IMR-90 (cell line): ENCODE measurements at regions not wholly inside any gene's neighbourhood (a gene's known extent, or its start where the extent isn't known, plus 50 kb on each side); places are given as distances from the start of the nearest gene placed in this dataset.

ENCODE experiments used
- ATAC-seq: fragments of 200-7000 bp; cut with Tn5 transposase; 2 replicates; pipeline ENCODE4 v1.9.1; 2020; ENCODE audit warnings: low read depth, mild to moderate bottlenecking, moderate library complexity
- BruUV-seq: library from RNA; stranded (reverse); fragments of 400-500 nt; replicated peaks from 2 replicates; lab custom pipeline; 2021; lab: Mats Ljungman, UMichigan
- CTCF ChIA-PET: fragments of 300-600 bp; formaldehyde crosslinking; extraction: SDS; loops from one replicate; lab custom pipeline; 2021; ENCODE audit warnings: antibody characterized with exemption; lab: Yijun Ruan, JAX
- POLR2A ChIA-PET: fragments of 300-600 bp; sonication (Branson Sonifier 250); formaldehyde crosslinking; loops from one replicate; lab custom pipeline; 2022; ENCODE audit warnings: antibody characterized with exemption; ENCODE audit not compliant: unreplicated experiment; lab: Charles Lee
- DNase-seq: peaks from one replicate; pipeline ENCODE4 v3.0.0; 2013
- H2AFZ ChIP-seq: replicated peaks from 2 replicates; pipeline ENCODE3; 2013; ENCODE audit warnings: low read length, mild to moderate bottlenecking; ENCODE audit not compliant: poor library complexity
- H2AK5ac ChIP-seq: 2 replicates; pipeline ENCODE4 v1.6.1; 2013; ENCODE audit warnings: low read depth, low read length, inconsistent platforms
- H2AK9ac ChIP-seq: replicated peaks from 2 replicates; pipeline ENCODE3; 2013; ENCODE audit warnings: mild to moderate bottlenecking, low read depth, low read length, moderate library complexity; ENCODE audit not compliant: poor library complexity
- H2BK120ac ChIP-seq: 2 replicates; pipeline ENCODE4 v1.6.1; 2013; ENCODE audit warnings: low read depth, low read length, inconsistent platforms
- H2BK15ac ChIP-seq: 3 replicates; pipeline ENCODE4 v1.6.1; 2013; ENCODE audit warnings: low read depth, low read length, inconsistent platforms
- H2BK20ac ChIP-seq: 2 replicates; pipeline ENCODE4 v1.6.1; 2013; ENCODE audit warnings: low read depth, mild to moderate bottlenecking, inconsistent platforms, low read length, moderate library complexity
- H2BK5ac ChIP-seq: 2 replicates; pipeline ENCODE4 v1.6.1; 2013; ENCODE audit warnings: mild to moderate bottlenecking, low read depth, low read length, inconsistent platforms; ENCODE audit not compliant: poor library complexity, severe bottlenecking
- H3K14ac ChIP-seq: replicated peaks from 2 replicates; pipeline ENCODE4 v1.6.1; 2013; ENCODE audit warnings: low read depth, low read length, inconsistent platforms
- H3K18ac ChIP-seq: 2 replicates; pipeline ENCODE4 v1.6.1; 2013; ENCODE audit warnings: low read depth, low read length, control low read depth
- H3K23ac ChIP-seq: 2 replicates; pipeline ENCODE4 v1.6.1; 2013; ENCODE audit warnings: low read depth, low read length, inconsistent platforms
- H3K27ac ChIP-seq: 2 replicates; pipeline ENCODE4 v1.5.1; 2013; ENCODE audit warnings: mild to moderate bottlenecking, control low read depth, low read length; ENCODE audit not compliant: insufficient read depth
- H3K27me3 ChIP-seq: 2 replicates; pipeline ENCODE4 v1.6.1; 2013; ENCODE audit warnings: low read length; ENCODE audit not compliant: control insufficient read depth, insufficient read depth
- H3K36me3 ChIP-seq: 2 replicates; pipeline ENCODE4 v1.6.1; 2013; ENCODE audit warnings: low read length, mixed read lengths; ENCODE audit not compliant: control insufficient read depth, insufficient read depth
- H3K4ac ChIP-seq: 2 replicates; pipeline ENCODE4 v1.6.1; 2013; ENCODE audit warnings: low read depth, low read length, inconsistent platforms
- H3K4me1 ChIP-seq: 2 replicates; pipeline ENCODE4 v1.6.1; 2013; ENCODE audit warnings: low read length, mixed read lengths; ENCODE audit not compliant: control insufficient read depth, insufficient read depth
- H3K4me2 ChIP-seq: 2 replicates; pipeline ENCODE4 v1.6.1; 2013; ENCODE audit warnings: low read depth, mild to moderate bottlenecking, control low read depth, low read length, moderate library complexity
- H3K4me3 ChIP-seq: 2 replicates; pipeline ENCODE4 v1.5.1; 2013; ENCODE audit warnings: low read depth, mild to moderate bottlenecking, control low read depth, low read length, moderate library complexity; ENCODE audit not compliant: insufficient read depth
- H3K56ac ChIP-seq: 2 replicates; pipeline ENCODE4 v1.6.1; 2013; ENCODE audit warnings: low read length, inconsistent platforms; ENCODE audit not compliant: insufficient read depth; ENCODE audit errors: extremely low read depth
- H3K79me1 ChIP-seq, 2 experiments: 2 replicates each; pipeline ENCODE4 v1.6.1; 2013; ENCODE audit warnings: low read length in 2 of 2, inconsistent platforms in 1 of 2, low read depth in 1 of 2
- H3K9ac ChIP-seq: 2 replicates; pipeline ENCODE4 v1.6.1; 2013; ENCODE audit warnings: low read depth, low read length, control low read depth
- H3K9me1 ChIP-seq: 2 replicates; pipeline ENCODE4 v1.6.1; 2013; ENCODE audit warnings: low read length, inconsistent platforms; ENCODE audit not compliant: insufficient read depth
- H3K9me3 ChIP-seq: 2 replicates; pipeline ENCODE4 v1.6.1; 2013; ENCODE audit warnings: low read length; ENCODE audit not compliant: control insufficient read depth, insufficient read depth
- H4K20me1 ChIP-seq: 2 replicates; pipeline ENCODE4 v1.6.1; 2013; ENCODE audit warnings: low read length, inconsistent platforms; ENCODE audit not compliant: insufficient read depth
- H4K5ac ChIP-seq: 2 replicates; pipeline ENCODE4 v1.6.1; 2013; ENCODE audit warnings: mild to moderate bottlenecking, low read depth, low read length, control low read depth
- H4K8ac ChIP-seq, 2 experiments: 2 replicates each; pipeline ENCODE4 v1.6.1; 2013; ENCODE audit warnings: low read depth in 2 of 2, low read length in 2 of 2, control low read depth in 1 of 2, inconsistent platforms in 1 of 2
- H4K91ac ChIP-seq: 2 replicates; pipeline ENCODE4 v1.6.1; 2013; ENCODE audit warnings: low read depth, low read length, inconsistent platforms; ENCODE audit not compliant: insufficient read depth
- CHD1 ChIP-seq: IDR thresholded peaks from 2 replicates; pipeline ENCODE4 v1.6.1; 2012; ENCODE audit warnings: low read depth, low read length, improper control_type of control experiment
- FOS ChIP-seq: fragments of 150-350 bp; IDR thresholded peaks from 2 replicates; pipeline ENCODE4 v1.6.1; 2016; ENCODE audit warnings: low read depth, low read length
- MAFK ChIP-seq: IDR thresholded peaks from 2 replicates; pipeline ENCODE4 v1.6.1; 2012; ENCODE audit warnings: low read depth, low read length, improper control_type of control experiment
- MAZ ChIP-seq: IDR thresholded peaks from 2 replicates; pipeline ENCODE4 v1.6.1; 2012; ENCODE audit warnings: low read depth, mild to moderate bottlenecking, low read length, improper control_type of control experiment, moderate library complexity, borderline replicate concordance
- MXI1 ChIP-seq: IDR thresholded peaks from 2 replicates; pipeline ENCODE4 v1.6.1; 2012; ENCODE audit warnings: low read depth, mild to moderate bottlenecking, low read length, moderate library complexity, borderline replicate concordance
- NFE2L2 ChIP-seq: fragments of 150-350 bp; IDR thresholded peaks from 2 replicates; pipeline ENCODE4 v1.6.1; 2016; ENCODE audit warnings: low read depth, mild to moderate bottlenecking, low read length
- POLR2A ChIP-seq: IDR thresholded peaks from 2 replicates; pipeline ENCODE4 v1.6.1; 2012; ENCODE audit warnings: mild to moderate bottlenecking, low read depth, low read length
- RAD21 ChIP-seq: IDR thresholded peaks from 2 replicates; pipeline ENCODE4 v1.6.1; 2012; ENCODE audit warnings: low read length, improper control_type of control experiment
- RCOR1 ChIP-seq: IDR thresholded peaks from 2 replicates; pipeline ENCODE4 v1.6.1; 2012; ENCODE audit warnings: mild to moderate bottlenecking, low read length, improper control_type of control experiment; ENCODE audit not compliant: insufficient replicate concordance
- SMC3 ChIP-seq: fragments of 150-350 bp; IDR thresholded peaks from 2 replicates; pipeline ENCODE4 v1.6.1; 2016; ENCODE audit warnings: low read depth, mild to moderate bottlenecking, antibody characterized with exemption, low read length, moderate library complexity
- dilution Hi-C: fragments of 300-500 bp; cut with HindIII; formaldehyde crosslinking; loops from one replicate; pipeline ENCODE4 v1.14.3; 2018; ENCODE audit warnings: low sequenced_read_pairs; ENCODE audit not compliant: unreplicated experiment
- in situ Hi-C: fragments of 300-500 bp; cut with MboI; formaldehyde crosslinking; loops from 3 replicates; pipeline ENCODE4 v1.14.3; 2019; ENCODE audit warnings: low sequenced_read_pairs, inconsistent platforms, mixed read lengths
- intact Hi-C: fragments of 100-400 bp; cut with micrococcal nuclease; formaldehyde crosslinking; loops from 2 replicates; pipeline ENCODE4 v1.10.0; 2022
- TF ChIP-seq, protein P1 (sequence below): conservative IDR thresholded peaks from 2 replicates; pipeline ENCODE4 v1.5.1; 2012; ENCODE audit warnings: mild to moderate bottlenecking, low read depth, low read length, improper control_type of control experiment
- TF ChIP-seq, protein P2 (sequence below): fragments of 150-350 bp; IDR thresholded peaks from 2 replicates; pipeline ENCODE4 v1.6.1; 2017; ENCODE audit warnings: mild to moderate bottlenecking, antibody characterized with exemption, low read length, low read depth

DNA sequence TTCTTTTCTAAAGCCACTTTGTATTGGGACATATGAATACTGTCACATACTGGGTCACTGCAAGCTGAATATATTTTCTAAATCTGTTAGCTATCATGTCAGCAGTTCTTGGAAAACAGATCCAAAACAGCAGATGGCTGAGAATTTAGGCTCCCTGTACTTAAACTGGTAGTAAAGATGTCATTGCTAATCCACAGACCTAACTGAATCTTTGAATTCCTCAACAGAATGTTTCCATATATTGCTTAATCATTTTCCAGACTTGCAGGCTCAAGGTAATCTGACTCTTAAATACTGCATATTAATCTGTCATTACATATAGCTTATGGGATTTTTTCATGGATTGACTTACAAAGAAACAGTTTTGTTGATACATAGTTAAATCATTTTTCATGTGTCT lies 639.0 kb upstream of the KLHL1 start:
- Histone ChIP-seq H2AK5ac (no peak overlapping the region), H4K8ac (no peak overlapping the region), H3K27me3 (no peaks in the 10 kb centered on the region), H3K9me3 (0 out of 2 replicates have a peak, but pooled peaks cover 4% of the 10 kb centered on the region), H2BK120ac (no peak overlapping the region), H4K5ac (no peak overlapping the region), H2AK9ac (no peak overlapping the region), H3K36me3 (no peaks in the 10 kb centered on the region), H3K4ac (no peak overlapping the region), H3K4me1 (no peaks in the 10 kb centered on the region), H3K9ac (no peak overlapping the region), H3K56ac (no peak overlapping the region), H3K14ac (no peak overlapping the region), H4K20me1 (no peaks in the 10 kb centered on the region), H3K27ac (no peak overlapping the region), H3K9me1 (no peaks in the 10 kb centered on the region), H3K4me3 (no peak overlapping the region), H2BK20ac (no peak overlapping the region), H2BK15ac (no peak overlapping the region), H3K79me1 (no peaks in the 10 kb centered on the region), H3K4me2 (no peak overlapping the region), H2BK5ac (no peak overlapping the region), H4K91ac (no peak overlapping the region), H3K18ac (no peak overlapping the region), H3K23ac (no peak overlapping the region), H2AFZ (no peak overlapping the region)
- dilution Hi-C loops = no loop called here
- TF ChIP-seq MAZ = no peak
- TF ChIP-seq RCOR1 = no peak
- no peak for TF ChIP-seq NFE2L2
- TF ChIP-seq CHD1 = no peak
- no peak for TF ChIP-seq MXI1
- no peak for TF ChIP-seq POLR2A
- TF ChIP-seq, protein P1, sequence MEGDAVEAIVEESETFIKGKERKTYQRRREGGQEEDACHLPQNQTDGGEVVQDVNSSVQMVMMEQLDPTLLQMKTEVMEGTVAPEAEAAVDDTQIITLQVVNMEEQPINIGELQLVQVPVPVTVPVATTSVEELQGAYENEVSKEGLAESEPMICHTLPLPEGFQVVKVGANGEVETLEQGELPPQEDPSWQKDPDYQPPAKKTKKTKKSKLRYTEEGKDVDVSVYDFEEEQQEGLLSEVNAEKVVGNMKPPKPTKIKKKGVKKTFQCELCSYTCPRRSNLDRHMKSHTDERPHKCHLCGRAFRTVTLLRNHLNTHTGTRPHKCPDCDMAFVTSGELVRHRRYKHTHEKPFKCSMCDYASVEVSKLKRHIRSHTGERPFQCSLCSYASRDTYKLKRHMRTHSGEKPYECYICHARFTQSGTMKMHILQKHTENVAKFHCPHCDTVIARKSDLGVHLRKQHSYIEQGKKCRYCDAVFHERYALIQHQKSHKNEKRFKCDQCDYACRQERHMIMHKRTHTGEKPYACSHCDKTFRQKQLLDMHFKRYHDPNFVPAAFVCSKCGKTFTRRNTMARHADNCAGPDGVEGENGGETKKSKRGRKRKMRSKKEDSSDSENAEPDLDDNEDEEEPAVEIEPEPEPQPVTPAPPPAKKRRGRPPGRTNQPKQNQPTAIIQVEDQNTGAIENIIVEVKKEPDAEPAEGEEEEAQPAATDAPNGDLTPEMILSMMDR = no peak
- no peak for TF ChIP-seq SMC3
- no peak for TF ChIP-seq FOS
- TF ChIP-seq MAFK = no peak
- no peak for TF ChIP-seq RAD21
- TF ChIP-seq, protein P2, sequence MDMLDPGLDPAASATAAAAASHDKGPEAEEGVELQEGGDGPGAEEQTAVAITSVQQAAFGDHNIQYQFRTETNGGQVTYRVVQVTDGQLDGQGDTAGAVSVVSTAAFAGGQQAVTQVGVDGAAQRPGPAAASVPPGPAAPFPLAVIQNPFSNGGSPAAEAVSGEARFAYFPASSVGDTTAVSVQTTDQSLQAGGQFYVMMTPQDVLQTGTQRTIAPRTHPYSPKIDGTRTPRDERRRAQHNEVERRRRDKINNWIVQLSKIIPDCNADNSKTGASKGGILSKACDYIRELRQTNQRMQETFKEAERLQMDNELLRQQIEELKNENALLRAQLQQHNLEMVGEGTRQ = no peak
- POLR2A ChIA-PET = no interaction called here
- CTCF ChIA-PET = interaction anchor here (0.8 kb wide), 1 partner anchor 143 kb away, joined by 3 read pairs; no protein-coding TSS in a partner anchor
- DNase-seq (no peak), ATAC-seq (no peak)
- intact Hi-C loops = no loop called here
- in situ Hi-C loops = no loop called here
- no TSS peak for BruUV-seq
